ENCODE measurements at regions not wholly inside any gene's neighbourhood (a gene's known extent, or its start where the extent isn't known, plus 50 kb on each side); places are given as distances from the start of the nearest gene placed in this dataset.

DNA sequence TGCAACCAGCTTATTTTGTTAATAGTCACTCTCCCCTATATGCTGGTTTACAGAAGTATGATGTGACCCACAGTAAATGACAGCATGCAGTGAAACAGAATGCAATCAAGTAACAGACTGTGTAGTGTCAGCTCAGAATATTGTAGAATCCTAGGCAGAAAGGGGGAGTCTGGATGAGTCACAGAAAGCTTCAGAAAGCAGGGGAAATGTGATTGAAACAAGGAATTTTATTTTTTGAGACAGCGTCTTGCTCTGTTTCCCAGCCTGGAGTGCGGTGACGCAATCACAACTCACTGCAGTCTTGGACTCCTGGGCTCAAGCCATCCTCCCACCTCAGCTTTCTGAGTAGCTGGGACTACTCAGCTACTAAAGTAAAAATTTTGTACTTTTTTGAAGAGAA, 188.3 kb upstream of the FOXN2 start:
- TF ChIP-seq, protein P1, sequence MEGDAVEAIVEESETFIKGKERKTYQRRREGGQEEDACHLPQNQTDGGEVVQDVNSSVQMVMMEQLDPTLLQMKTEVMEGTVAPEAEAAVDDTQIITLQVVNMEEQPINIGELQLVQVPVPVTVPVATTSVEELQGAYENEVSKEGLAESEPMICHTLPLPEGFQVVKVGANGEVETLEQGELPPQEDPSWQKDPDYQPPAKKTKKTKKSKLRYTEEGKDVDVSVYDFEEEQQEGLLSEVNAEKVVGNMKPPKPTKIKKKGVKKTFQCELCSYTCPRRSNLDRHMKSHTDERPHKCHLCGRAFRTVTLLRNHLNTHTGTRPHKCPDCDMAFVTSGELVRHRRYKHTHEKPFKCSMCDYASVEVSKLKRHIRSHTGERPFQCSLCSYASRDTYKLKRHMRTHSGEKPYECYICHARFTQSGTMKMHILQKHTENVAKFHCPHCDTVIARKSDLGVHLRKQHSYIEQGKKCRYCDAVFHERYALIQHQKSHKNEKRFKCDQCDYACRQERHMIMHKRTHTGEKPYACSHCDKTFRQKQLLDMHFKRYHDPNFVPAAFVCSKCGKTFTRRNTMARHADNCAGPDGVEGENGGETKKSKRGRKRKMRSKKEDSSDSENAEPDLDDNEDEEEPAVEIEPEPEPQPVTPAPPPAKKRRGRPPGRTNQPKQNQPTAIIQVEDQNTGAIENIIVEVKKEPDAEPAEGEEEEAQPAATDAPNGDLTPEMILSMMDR (IDR thresholded peaks at IDR 0.05; ENCODE audit: insufficient read depth in 1 of 2, low read depth in 1 of 2, low read length in 1 of 2, severe bottlenecking in 1 of 2, unreplicated experiment in 1 of 2) = no peak
- BruUV-seq (replicated peaks) = no TSS peak
- no peaks in the 10 kb centered on the region for H3K36me3 Mint-ChIP-seq (ENCODE audit: insufficient read depth, unreplicated experiment)
- Histone ChIP-seq H3K27me3 (replicated peaks; ENCODE audit: control insufficient read depth, insufficient read depth, low read length) (no peaks in the 10 kb centered on the region), H3K4me1 (no peaks in the 10 kb centered on the region), H3K4me3 (ENCODE audit: low read depth, low read length) (no peak overlapping the region), H3K9me3 (no peaks in the 10 kb centered on the region), H3K36me3 (ENCODE audit: control insufficient read depth, insufficient read depth, low read length) (no peaks in the 10 kb centered on the region)
- no peak for DNase-seq
- no peak overlapping the region for H3K27ac Mint-ChIP-seq (ENCODE audit: unreplicated experiment)
- CTCF ChIA-PET = no interaction called here
- intact Hi-C loops (cut with micrococcal nuclease; ENCODE audit: unreplicated experiment) = no loop called here
- POLR2A ChIA-PET = no interaction called here
- no peak overlapping the region for H3K4me3 Mint-ChIP-seq (ENCODE audit: unreplicated experiment)
- no peaks in the 10 kb centered on the region for H3K4me1 Mint-ChIP-seq (ENCODE audit: low read depth, unreplicated experiment)
- H3K27me3 Mint-ChIP-seq (ENCODE audit: insufficient read depth, unreplicated experiment) = no peaks in the 10 kb centered on the region
- no peaks in the 10 kb centered on the region for H3K9me3 Mint-ChIP-seq (ENCODE audit: unreplicated experiment)

- Histone ChIP-seq H3K36me3 (ENCODE audit: control insufficient read depth, insufficient read depth, low read length) (no peaks in the 10 kb centered on the region), H3K4me3 (ENCODE audit: low read depth, low read length) (no peak overlapping the region), H3K4me1 (no peaks in the 10 kb centered on the region), H3K9me3 (no peaks in the 10 kb centered on the region), H3K27me3 (replicated peaks; ENCODE audit: control insufficient read depth, insufficient read depth, low read length) (no peaks in the 10 kb centered on the region)
- intact Hi-C loops (cut with micrococcal nuclease; ENCODE audit: unreplicated experiment) = no loop called here
- no peak for DNase-seq
- ChIA-PET POLR2A (no interaction called here), CTCF (no interaction called here)
- no peaks in the 10 kb centered on the region for H3K36me3 Mint-ChIP-seq (ENCODE audit: insufficient read depth, unreplicated experiment)
- no peaks in the 10 kb centered on the region for H3K9me3 Mint-ChIP-seq (ENCODE audit: unreplicated experiment)
- no peak overlapping the region for H3K4me3 Mint-ChIP-seq (ENCODE audit: unreplicated experiment)
- TF ChIP-seq, protein P1 (IDR thresholded peaks at IDR 0.05; ENCODE audit: insufficient read depth in 1 of 2, low read depth in 1 of 2, low read length in 1 of 2, severe bottlenecking in 1 of 2, unreplicated experiment in 1 of 2) = no peak
- no TSS peak for BruUV-seq (replicated peaks)
- H3K27ac Mint-ChIP-seq (ENCODE audit: unreplicated experiment) = no peak overlapping the region
- H3K4me1 Mint-ChIP-seq (ENCODE audit: low read depth, unreplicated experiment) = no peaks in the 10 kb centered on the region
- no peaks in the 10 kb centered on the region for H3K27me3 Mint-ChIP-seq (ENCODE audit: insufficient read depth, unreplicated experiment)
Observed at GRCh38 chr2:48127612-48128191, 186.8 kb upstream of the FOXN2 start.

- ChIA-PET CTCF (no interaction called here), POLR2A (no interaction called here)
- H3K4me1 ChIP-seq = no peaks in the 10 kb centered on the region
- intact Hi-C loops (cut with micrococcal nuclease; ENCODE audit: unreplicated experiment) = no loop called here
- no peaks in the 10 kb centered on the region for H3K27me3 Mint-ChIP-seq (ENCODE audit: insufficient read depth, unreplicated experiment)
- no peaks in the 10 kb centered on the region for H3K4me1 Mint-ChIP-seq (ENCODE audit: low read depth, unreplicated experiment)
- H3K4me3 ChIP-seq (ENCODE audit: low read depth, low read length) = no peak overlapping the region
- TF ChIP-seq, protein P1 (IDR thresholded peaks at IDR 0.05; ENCODE audit: insufficient read depth in 1 of 2, low read depth in 1 of 2, low read length in 1 of 2, severe bottlenecking in 1 of 2, unreplicated experiment in 1 of 2) = no peak
- BruUV-seq (replicated peaks) = no TSS peak
- H3K9me3 Mint-ChIP-seq (ENCODE audit: unreplicated experiment) = no peaks in the 10 kb centered on the region
- no peaks in the 10 kb centered on the region for H3K36me3 Mint-ChIP-seq (ENCODE audit: insufficient read depth, unreplicated experiment)
- no peaks in the 10 kb centered on the region for H3K27me3 ChIP-seq (replicated peaks; ENCODE audit: control insufficient read depth, insufficient read depth, low read length)
- no peak overlapping the region for H3K4me3 Mint-ChIP-seq (ENCODE audit: unreplicated experiment)
- H3K9me3 ChIP-seq = no peaks in the 10 kb centered on the region
- no peaks in the 10 kb centered on the region for H3K36me3 ChIP-seq (ENCODE audit: control insufficient read depth, insufficient read depth, low read length)
- no peak for DNase-seq
- no peak overlapping the region for H3K27ac Mint-ChIP-seq (ENCODE audit: unreplicated experiment)
Observed at GRCh38 chr2:48129293-48129950, 185.1 kb upstream of the FOXN2 start.

All from Caco-2 (cell line).